ENCODE measurements at regions not wholly inside any gene's neighbourhood (a gene's known extent, or its start where the extent isn't known, plus 50 kb on each side); places are given as distances from the start of the nearest gene placed in this dataset.

GRCh38 chr10:61016007-61016406 is 72.0 kb upstream of the RHOBTB1 start:
- TF ChIP-seq ZSCAN20 (CRISPR knock-in tag; IDR thresholded peaks at IDR 0.05; ENCODE audit: borderline replicate concordance), result no peak
- no peak for TF ChIP-seq U2AF2 (IDR thresholded peaks at IDR 0.05; ENCODE audit: low read depth, low read length)
- TF ChIP-seq ZNF121 (CRISPR knock-in tag; IDR thresholded peaks at IDR 0.05), result no peak
- TF ChIP-seq ZNF143 (CRISPR knock-in tag; IDR thresholded peaks at IDR 0.05), result no peak
- TF ChIP-seq ZNF256 (CRISPR knock-in tag; conservative IDR thresholded peaks at IDR 0.05), result no peak
- TF ChIP-seq IKZF1 (IDR thresholded peaks at IDR 0.05), result no peak
- no peak for TF ChIP-seq IRF2 (CRISPR knock-in tag; IDR thresholded peaks at IDR 0.05)
- TF ChIP-seq POLR2A (IDR thresholded peaks at IDR 0.05; ENCODE audit: insufficient read depth in 1 of 2, low read depth in 2 of 2, low read length in 2 of 2), result no peak
- TF ChIP-seq EZH2 (conservative IDR thresholded peaks at IDR 0.05; ENCODE audit: low read depth, low read length), result no peak
- no peak for TF ChIP-seq ZNF318 (CRISPR knock-in tag; IDR thresholded peaks at IDR 0.05)
- no peak for TF ChIP-seq ZFAT (CRISPR knock-in tag; conservative IDR thresholded peaks at IDR 0.05)
